Stimulated activated CD4-positive, alpha-beta T cell treated with anti-CD3 and anti-CD28 coated beads, Interleukin-12 subunit alpha, Interleukin-12 subunit beta, amount 100 ng/mL, for 24 hours (primary cell): ENCODE measurements at regions not wholly inside any gene's neighbourhood (a gene's known extent, or its start where the extent isn't known, plus 50 kb on each side); places are given as distances from the start of the nearest gene placed in this dataset.

ENCODE experiments used
- DNase-seq, 2 experiments: peaks; one replicate each; pipeline ENCODE4 v3.0.0-alpha.2; 2020; ENCODE audit warnings: low read depth in 2 of 2

- no peak for DNase-seq
Observed at GRCh38 chr22:48646216-48646925, 1181.3 kb downstream of the BRD1 start.

DNA sequence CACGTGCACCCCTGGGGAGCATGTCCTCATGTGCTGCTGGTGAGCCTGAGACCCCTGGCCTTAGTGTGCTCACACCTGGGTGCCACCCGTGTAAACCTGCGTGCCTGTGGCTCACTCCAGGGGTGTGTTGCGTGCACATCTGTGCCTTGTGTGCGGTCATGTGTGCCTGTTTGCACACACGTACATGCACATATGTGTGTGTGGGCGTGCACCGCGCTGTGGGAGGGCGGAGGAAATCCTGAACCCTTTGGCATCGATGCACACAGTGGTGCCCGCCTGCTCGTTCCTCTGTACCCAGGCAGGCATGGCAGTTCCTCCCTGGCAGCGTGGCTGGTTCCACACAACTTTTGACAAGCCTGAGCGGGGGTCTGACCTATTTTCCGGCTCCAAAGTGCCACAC lies 1181.9 kb downstream of the BRD1 start:
- DNase-seq = no peak

DNA sequence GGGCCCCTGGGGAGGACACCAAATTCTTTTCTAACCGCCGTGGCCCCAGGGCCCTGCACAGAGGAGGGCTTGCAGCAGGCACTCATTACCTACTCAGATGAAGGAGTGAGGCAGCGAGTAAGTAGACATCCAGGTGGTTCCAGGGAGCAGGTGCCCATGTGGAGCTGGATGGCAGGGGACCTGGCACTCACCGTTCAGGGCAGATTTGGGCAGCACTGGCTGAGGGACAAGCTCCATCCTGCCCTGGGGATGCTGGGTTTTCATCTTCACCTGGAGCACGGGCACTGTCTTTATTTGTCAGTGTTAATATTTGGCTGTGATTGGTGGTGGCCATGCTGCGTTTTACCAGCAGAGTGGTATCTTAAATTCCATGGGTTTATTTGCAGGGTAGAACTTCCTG lies 1182.7 kb downstream of the BRD1 start:
- DNase-seq = no peak

- DNase-seq = no peak
Observed at GRCh38 chr22:48644108-48644507, 1183.6 kb downstream of the BRD1 start.

GRCh38 chr22:48643066-48643731 lies 1184.5 kb downstream of the BRD1 start:
- DNase-seq = no peak

- no peak for DNase-seq
Observed at GRCh38 chr22:48642550-48642949, 1185.1 kb downstream of the BRD1 start.

- DNase-seq = no peak
Observed at GRCh38 chr22:48641906-48642475, 1185.7 kb downstream of the BRD1 start.

GRCh38 chr22:48640890-48641841 lies 1186.5 kb downstream of the BRD1 start:
- no peak for DNase-seq

- no peak for DNase-seq
Observed at GRCh38 chr22:48639896-48640748, 1187.6 kb downstream of the BRD1 start.

- no peak for DNase-seq
Observed at GRCh38 chr22:48639021-48639795, 1188.5 kb downstream of the BRD1 start.

- DNase-seq = no peak
Observed at GRCh38 chr22:48637231-48637630, 1190.4 kb downstream of the BRD1 start.

- no peak for DNase-seq
Observed at GRCh38 chr22:48636746-48637145, 1190.9 kb downstream of the BRD1 start.

DNA sequence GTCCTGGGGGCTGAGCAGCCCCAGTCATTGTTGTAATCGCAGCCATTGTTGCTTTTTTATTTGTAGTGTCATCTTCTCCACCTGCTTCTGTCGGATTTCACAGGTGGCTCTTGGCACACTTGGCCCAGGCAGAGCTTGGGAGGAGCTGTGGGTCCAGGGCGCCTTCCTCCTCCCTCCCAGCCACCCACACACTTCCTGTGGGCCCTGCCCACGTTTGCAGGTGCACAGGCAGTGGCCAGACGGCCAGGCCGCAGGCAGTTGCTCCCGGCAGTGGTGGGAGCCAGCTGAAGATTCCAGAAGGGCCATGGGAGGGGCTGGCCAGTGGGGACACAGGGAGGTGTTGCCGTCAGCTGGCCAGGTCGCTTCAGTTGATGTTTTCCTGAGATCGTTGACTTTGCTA lies 1191.9 kb downstream of the BRD1 start:
- no peak for DNase-seq

DNA sequence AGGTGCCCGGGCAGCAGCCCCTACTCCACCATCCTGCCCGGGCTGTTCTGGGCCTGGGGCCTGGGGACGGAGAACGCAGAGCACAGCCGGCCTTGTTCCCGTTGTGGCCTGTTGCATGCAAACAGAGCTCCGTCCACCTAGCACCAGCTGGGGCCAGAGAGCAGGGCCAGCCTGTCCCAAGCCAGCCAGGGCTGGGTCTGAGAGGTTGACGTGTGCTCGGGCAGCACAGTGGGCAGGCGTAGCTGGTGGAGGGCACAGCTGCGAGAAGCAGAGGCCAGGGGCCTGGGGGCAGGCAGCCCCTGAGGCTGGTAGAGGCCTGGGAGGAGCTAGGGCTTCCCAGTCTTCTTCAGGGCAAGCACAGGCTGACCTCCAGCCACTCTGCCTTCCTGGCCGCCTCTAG lies 1192.6 kb downstream of the BRD1 start:
- DNase-seq = no peak

DNA sequence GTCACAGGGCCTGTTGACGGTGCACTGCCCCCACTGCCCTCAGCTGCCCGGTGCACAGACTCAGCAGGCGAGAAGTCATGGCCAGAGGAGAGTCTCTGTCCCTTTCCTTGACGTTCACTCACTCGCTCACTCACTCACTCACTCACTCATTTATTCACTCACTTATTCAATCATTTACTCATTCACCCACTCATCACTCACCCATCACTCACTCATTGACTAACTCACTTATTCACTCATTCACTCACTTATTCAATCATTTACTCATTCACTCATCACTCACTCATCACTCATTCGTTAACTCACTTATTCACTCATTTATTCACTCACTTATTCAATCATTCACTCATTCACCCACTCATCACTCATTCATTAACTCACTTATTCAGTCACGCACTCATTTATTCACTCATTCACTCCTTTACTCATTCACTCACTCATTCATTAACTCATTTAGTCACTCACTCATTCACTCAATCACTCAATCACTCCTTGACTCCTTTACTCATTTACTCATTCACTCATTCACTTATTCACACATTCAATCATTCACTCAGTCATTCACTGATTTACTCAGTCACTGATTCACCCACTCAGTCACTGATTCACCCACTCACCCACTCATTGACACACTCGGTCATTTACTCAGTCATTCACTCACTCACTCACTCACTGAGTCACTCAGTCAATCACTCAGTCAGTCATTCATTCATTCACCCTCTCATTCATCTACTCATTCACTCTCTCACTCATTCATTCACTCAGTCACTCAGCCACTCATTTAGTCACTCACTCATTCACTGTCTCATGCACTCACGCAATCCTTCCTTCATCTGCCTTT lies 1193.5 kb downstream of the BRD1 start:
- no peak for DNase-seq

GRCh38 chr22:48632646-48633246 lies 1194.9 kb downstream of the BRD1 start:
- no peak for DNase-seq

DNA sequence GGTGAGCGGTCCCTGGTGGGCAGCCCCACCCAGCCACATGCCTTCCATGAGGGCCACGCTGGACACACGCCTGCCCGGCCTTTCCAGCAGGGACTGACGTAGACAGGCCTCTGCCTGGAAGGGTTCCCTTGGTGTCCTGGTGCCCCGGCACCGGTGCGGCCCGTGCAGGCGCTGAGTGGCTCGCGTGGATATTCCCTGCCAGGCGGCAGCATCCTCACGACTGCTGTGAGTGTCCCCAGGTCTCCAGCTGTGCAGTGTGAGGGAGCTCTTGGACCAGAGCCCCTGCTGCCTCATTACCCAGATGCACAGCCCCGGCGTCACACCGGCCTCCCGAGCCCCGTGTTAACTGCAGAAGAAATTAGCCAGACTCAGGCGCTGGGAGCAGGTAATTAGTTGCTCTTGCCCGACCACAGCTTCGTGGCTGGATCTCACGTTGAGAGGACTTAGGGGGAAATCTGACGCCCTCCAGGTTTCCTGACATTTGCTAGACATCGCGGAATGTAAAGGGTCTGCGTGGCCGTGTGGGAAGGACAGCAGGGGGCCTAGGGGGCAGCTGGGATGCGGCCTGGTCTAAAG lies 1196.3 kb downstream of the BRD1 start:
- no peak for DNase-seq

GRCh38 chr22:48630848-48631247 lies 1196.8 kb downstream of the BRD1 start:
- no peak for DNase-seq

- no peak for DNase-seq
Observed at GRCh38 chr22:48630433-48630754, 1197.3 kb downstream of the BRD1 start.
